CD14-positive monocyte (primary cell): ENCODE measurements at regions not wholly inside any gene's neighbourhood (a gene's known extent, or its start where the extent isn't known, plus 50 kb on each side); places are given as distances from the start of the nearest gene placed in this dataset.

Source experiments
- DNase-seq, 3 donors: peaks; one replicate each; pipeline ENCODE4 v3.0.0-alpha.2; 2011 to 2022
- H2AFZ ChIP-seq: 2 replicates; pipeline ENCODE4 v1.6.0; 2012; ENCODE audit warnings: mild to moderate bottlenecking, low read depth, low read length, inconsistent platforms; ENCODE audit not compliant: insufficient read depth, poor library complexity, severe bottlenecking
- H3K27ac ChIP-seq, 2 donors: 1 replicate in 1 of 2; 2 replicates in 1 of 2; pipeline ENCODE4 v1.5.1; 2012 to 2013; ENCODE audit warnings: low read length in 2 of 2, control low read depth in 1 of 2, inconsistent platforms in 1 of 2, low read depth in 1 of 2, mild to moderate bottlenecking in 1 of 2
- H3K27me3 ChIP-seq, 2 donors: one replicate each; pipeline versions ENCODE4 v1.6.0 to v1.6.1; 2011 to 2013; ENCODE audit warnings: low read length in 2 of 2; ENCODE audit not compliant: control insufficient read depth in 2 of 2, insufficient read depth in 2 of 2
- H3K36me3 ChIP-seq, 2 donors: replicated peaks in 1 of 2; 1 replicate in 1 of 2; 2 replicates in 1 of 2; pipeline versions ENCODE4 v1.5.1 to v1.6.1; 2012 to 2013; ENCODE audit warnings: low read length in 2 of 2, control low read depth in 1 of 2, inconsistent platforms in 1 of 2, mild to moderate bottlenecking in 1 of 2; ENCODE audit not compliant: insufficient read depth in 2 of 2, control insufficient read depth in 1 of 2
- H3K4me1 ChIP-seq, 2 donors: 1 replicate in 1 of 2; 2 replicates in 1 of 2; pipeline versions ENCODE4 v1.5.1 to v1.6.1; 2012 to 2013; ENCODE audit warnings: low read length in 2 of 2, control low read depth in 1 of 2, inconsistent platforms in 1 of 2, mild to moderate bottlenecking in 1 of 2, moderate library complexity in 1 of 2; ENCODE audit not compliant: insufficient read depth in 2 of 2, control insufficient read depth in 1 of 2
- H3K4me2 ChIP-seq: replicated peaks from 2 replicates; pipeline ENCODE3; 2012; ENCODE audit warnings: low read length, moderate library complexity, mild to moderate bottlenecking; ENCODE audit not compliant: poor library complexity, severe bottlenecking; ENCODE audit errors: extremely low read depth
- H3K4me3 ChIP-seq, 3 experiments: fragments of 200-600 bp in 1 of 3; sonication (generic) in 1 of 3; replicated peaks in 1 of 3; 1 replicate in 2 of 3; 2 replicates in 1 of 3; pipeline ENCODE4 v1.5.1; 2011 to 2013; ENCODE audit warnings: low read length in 3 of 3, mild to moderate bottlenecking in 3 of 3, control low read depth in 2 of 3, low read depth in 2 of 3, inconsistent platforms in 1 of 3, moderate library complexity in 1 of 3
- H3K79me2 ChIP-seq: 2 replicates; pipeline ENCODE4 v1.6.0; 2012; ENCODE audit warnings: mild to moderate bottlenecking, control low read depth, inconsistent platforms, low read length, moderate library complexity; ENCODE audit not compliant: insufficient read depth
- H3K9ac ChIP-seq: 2 replicates; pipeline ENCODE4 v1.6.0; 2017; ENCODE audit warnings: low read length, mild to moderate bottlenecking; ENCODE audit not compliant: insufficient read depth, poor library complexity, severe bottlenecking
- H3K9me3 ChIP-seq, 2 donors: replicated peaks in 1 of 2; 1 replicate in 1 of 2; 2 replicates in 1 of 2; pipeline versions ENCODE4 v1.5.1 to v1.6.1; 2012 to 2013; ENCODE audit warnings: low read length in 2 of 2, control low read depth in 1 of 2; ENCODE audit not compliant: control insufficient read depth in 1 of 2, insufficient read depth in 1 of 2
- H4K20me1 ChIP-seq: 2 replicates; pipeline ENCODE4 v1.6.0; 2012; ENCODE audit warnings: mild to moderate bottlenecking, low read length, control low read depth, moderate library complexity; ENCODE audit not compliant: insufficient read depth
- H3K27ac Mint-ChIP-seq, 7 donors: one replicate each; pipeline ENCODE4 v1.8.0; 2020; ENCODE audit warnings: mild to moderate bottlenecking in 7 of 7, mixed read lengths in 7 of 7, moderate library complexity in 6 of 7, inconsistent platforms in 2 of 7
- H3K27me3 Mint-ChIP-seq, 3 donors: one replicate each; pipeline ENCODE4 v1.8.0; 2021 to 2022; ENCODE audit warnings: low read depth in 3 of 3, mild to moderate bottlenecking in 3 of 3, mixed read lengths in 3 of 3, moderate library complexity in 3 of 3, inconsistent platforms in 1 of 3
- H3K36me3 Mint-ChIP-seq, 2 donors: one replicate each; pipeline ENCODE4 v1.8.0; 2020; ENCODE audit warnings: mixed read lengths in 2 of 2, inconsistent platforms in 1 of 2, mild to moderate bottlenecking in 1 of 2
- H3K4me1 Mint-ChIP-seq: one replicate; pipeline ENCODE4 v1.8.0; 2020; ENCODE audit warnings: mild to moderate bottlenecking, mixed read lengths
- H3K4me3 Mint-ChIP-seq, 2 donors: one replicate each; pipeline ENCODE4 v1.8.0; 2020; ENCODE audit warnings: mild to moderate bottlenecking in 2 of 2, mixed read lengths in 2 of 2, moderate library complexity in 1 of 2
- H3K9me3 Mint-ChIP-seq, 7 donors: one replicate each; pipeline ENCODE4 v1.8.0; 2020 to 2022; ENCODE audit warnings: mixed read lengths in 7 of 7, mild to moderate bottlenecking in 6 of 7, moderate library complexity in 6 of 7, inconsistent platforms in 2 of 7
- CTCF ChIP-seq: fragments of 200-600 bp; IDR thresholded peaks from one replicate; pipeline ENCODE4 v1.8.0; 2022; ENCODE audit warnings: antibody characterized with exemption, mild to moderate bottlenecking
- WGBS: methylation state at CpG from one replicate; pipeline ENCODE4 v1.1.5; 2013; ENCODE audit warnings: missing lambda C conversion rate; ENCODE audit not compliant: insufficient coverage; 5-methylcytosine and 5-hydroxymethylcytosine counted together
- intact Hi-C, 2 donors: fragments of 100-400 bp; cut with micrococcal nuclease; formaldehyde crosslinking; loops; one replicate each; pipeline versions ENCODE4 v1.15.0 to v1.15.1; 2023

- Histone ChIP-seq H3K27ac (no peak overlapping the region), H3K9ac (no peak overlapping the region), H3K4me3 (no peak overlapping the region), H3K36me3 (no peaks in the 10 kb centered on the region), H3K27me3 (no peaks in the 10 kb centered on the region), H3K79me2 (no peaks in the 10 kb centered on the region), H3K4me2 (no peak overlapping the region), H4K20me1 (no peaks in the 10 kb centered on the region), H2AFZ (no peak overlapping the region), H3K4me1 (no peaks in the 10 kb centered on the region), H3K9me3 (no peaks in the 10 kb centered on the region)
- Mint-ChIP-seq H3K27me3 (peaks cover 0 to 4% (median 2%) of the 10 kb centered on the region in 3 donors), H3K9me3 (no peaks in the 10 kb centered on the region), H3K4me1 (no peaks in the 10 kb centered on the region), H3K4me3 (no peak overlapping the region), H3K27ac (no peak overlapping the region), H3K36me3 (no peaks in the 10 kb centered on the region)
- no peak for TF ChIP-seq CTCF
- no CpG with 5 or more reads among the region's 1 CpG for WGBS
- intact Hi-C loops = loop anchor here (10.0 kb wide), 2 partner anchors 1939 to 1969 kb away; no protein-coding TSS in a partner anchor
- no peak for DNase-seq
Observed at GRCh38 chr15:46316024-46316423, 681.2 kb downstream of the SQOR start.

- Mint-ChIP-seq H3K4me1 (no peaks in the 10 kb centered on the region), H3K27ac (no peak overlapping the region), H3K9me3 (no peaks in the 10 kb centered on the region), H3K36me3 (no peaks in the 10 kb centered on the region), H3K4me3 (no peak overlapping the region), H3K27me3 (peaks cover 0 to 4% (median 2%) of the 10 kb centered on the region in 3 donors)
- no peak overlapping the region for H2AFZ ChIP-seq
- H3K4me1 ChIP-seq = no peaks in the 10 kb centered on the region
- no peaks in the 10 kb centered on the region for H3K36me3 ChIP-seq
- H3K79me2 ChIP-seq = no peaks in the 10 kb centered on the region
- no peak for DNase-seq
- no peak overlapping the region for H3K9ac ChIP-seq
- H3K4me3 ChIP-seq = no peak overlapping the region
- H3K27ac ChIP-seq = no peak overlapping the region
- H3K4me2 ChIP-seq = no peak overlapping the region
- TF ChIP-seq CTCF = no peak
- no CpG with 5 or more reads among the region's 2 CpGs for WGBS
- intact Hi-C loops = loop anchor here (10.0 kb wide), 2 partner anchors 1938 to 1968 kb away; no protein-coding TSS in a partner anchor
- no peaks in the 10 kb centered on the region for H3K9me3 ChIP-seq
- no peaks in the 10 kb centered on the region for H3K27me3 ChIP-seq
- no peaks in the 10 kb centered on the region for H4K20me1 ChIP-seq
Observed at GRCh38 chr15:46317029-46317428, 682.2 kb downstream of the SQOR start.
